ENCODE measurements at regions not wholly inside any gene's neighbourhood (a gene's known extent, or its start where the extent isn't known, plus 50 kb on each side); places are given as distances from the start of the nearest gene placed in this dataset.

GRCh38 chr1:53392460-53392859, 64.6 kb upstream of the LRP8 start:
- H3K4me2 ChIP-seq (ENCODE audit: low read depth, low read length, poor library complexity, severe bottlenecking): no peak overlapping the region
- TF ChIP-seq CTCF (IDR thresholded peaks at IDR 0.05; ENCODE audit: insufficient read depth, low read length, poor library complexity, severe bottlenecking) (no peak), EZH2phosphoT487 (conservative IDR thresholded peaks at IDR 0.05; ENCODE audit: low read length) (no peak)
- no peaks in the 10 kb centered on the region for H3F3A ChIP-seq (ENCODE audit: insufficient read depth)
- no peaks in the 10 kb centered on the region for H3K9me3 ChIP-seq (ENCODE audit: insufficient read depth, low read length)
- no peak overlapping the region for H3K4me3 ChIP-seq (ENCODE audit: insufficient read depth, low read length, poor library complexity, severe bottlenecking)
- no peaks in the 10 kb centered on the region for H4K20me1 ChIP-seq (ENCODE audit: low read depth, low read length)
- H3K79me2 ChIP-seq (ENCODE audit: insufficient read depth, low read length): no peaks in the 10 kb centered on the region
- H3K9me2 ChIP-seq (replicated peaks; ENCODE audit: insufficient read depth, low read length): no peaks in the 10 kb centered on the region
- no peak overlapping the region for H3K27ac ChIP-seq (ENCODE audit: low read depth, low read length)
- no peaks in the 10 kb centered on the region for H3K27me3 ChIP-seq (ENCODE audit: low read length)
- no peak overlapping the region for H2AFZ ChIP-seq (ENCODE audit: low read depth, low read length, severe bottlenecking)
- H3K36me3 ChIP-seq (ENCODE audit: low read length): no peaks in the 10 kb centered on the region
- no peak overlapping the region for H3K9ac ChIP-seq (ENCODE audit: low read length)

- TF ChIP-seq EZH2phosphoT487 (conservative IDR thresholded peaks at IDR 0.05; ENCODE audit: low read length) (no peak), CTCF (IDR thresholded peaks at IDR 0.05; ENCODE audit: insufficient read depth, low read length, poor library complexity, severe bottlenecking) (peak; percentile 93)
- Histone ChIP-seq H3K27me3 (ENCODE audit: low read length) (no peaks in the 10 kb centered on the region), H3K79me2 (ENCODE audit: insufficient read depth, low read length) (no peaks in the 10 kb centered on the region), H3F3A (ENCODE audit: insufficient read depth) (no peaks in the 10 kb centered on the region), H2AFZ (ENCODE audit: low read depth, low read length, severe bottlenecking) (no peak overlapping the region), H3K9ac (ENCODE audit: low read length) (no peak overlapping the region), H3K36me3 (ENCODE audit: low read length) (no peaks in the 10 kb centered on the region), H3K4me3 (ENCODE audit: insufficient read depth, low read length, poor library complexity, severe bottlenecking) (no peak overlapping the region), H4K20me1 (ENCODE audit: low read depth, low read length) (no peaks in the 10 kb centered on the region), H3K4me2 (ENCODE audit: low read depth, low read length, poor library complexity, severe bottlenecking) (no peak overlapping the region), H3K9me3 (ENCODE audit: insufficient read depth, low read length) (no peaks in the 10 kb centered on the region), H3K9me2 (replicated peaks; ENCODE audit: insufficient read depth, low read length) (no peaks in the 10 kb centered on the region), H3K27ac (ENCODE audit: low read depth, low read length) (no peak overlapping the region)
These were observed 65.5 kb upstream of the LRP8 start for GRCh38 chr1:53393325-53393792.

GRCh38 chr1:53394306-53394705, 64.9 kb upstream of the DMRTB1 start:
- H3K4me2 ChIP-seq (ENCODE audit: low read depth, low read length, poor library complexity, severe bottlenecking): no peak overlapping the region
- TF ChIP-seq EZH2phosphoT487 (conservative IDR thresholded peaks at IDR 0.05; ENCODE audit: low read length): no peak
- no peak for TF ChIP-seq CTCF (IDR thresholded peaks at IDR 0.05; ENCODE audit: insufficient read depth, low read length, poor library complexity, severe bottlenecking)
- no peak overlapping the region for H3K27ac ChIP-seq (ENCODE audit: low read depth, low read length)
- no peak overlapping the region for H3K4me3 ChIP-seq (ENCODE audit: insufficient read depth, low read length, poor library complexity, severe bottlenecking)
- H3K9me3 ChIP-seq (ENCODE audit: insufficient read depth, low read length): no peaks in the 10 kb centered on the region
- H3F3A ChIP-seq (ENCODE audit: insufficient read depth): no peaks in the 10 kb centered on the region
- H2AFZ ChIP-seq (ENCODE audit: low read depth, low read length, severe bottlenecking): no peak overlapping the region
- no peaks in the 10 kb centered on the region for H3K36me3 ChIP-seq (ENCODE audit: low read length)
- no peaks in the 10 kb centered on the region for H4K20me1 ChIP-seq (ENCODE audit: low read depth, low read length)
- H3K79me2 ChIP-seq (ENCODE audit: insufficient read depth, low read length): no peaks in the 10 kb centered on the region
- no peaks in the 10 kb centered on the region for H3K9me2 ChIP-seq (replicated peaks; ENCODE audit: insufficient read depth, low read length)
- no peak overlapping the region for H3K9ac ChIP-seq (ENCODE audit: low read length)
- H3K27me3 ChIP-seq (ENCODE audit: low read length): no peaks in the 10 kb centered on the region
